Retinal pigment epithelial cell (primary cell): ENCODE measurements at regions not wholly inside any gene's neighbourhood (a gene's known extent, or its start where the extent isn't known, plus 50 kb on each side); places are given as distances from the start of the nearest gene placed in this dataset.

ENCODE experiments used
- DNase-seq: peaks from one replicate; pipeline ENCODE4 v3.0.0-alpha.2; 2010; ENCODE audit warnings: low read depth
- H3K4me3 ChIP-seq: 2 replicates; pipeline ENCODE4 v1.5.1; 2011; ENCODE audit warnings: mild to moderate bottlenecking, low read length, control low read depth, moderate library complexity
- TF ChIP-seq, protein P1 (sequence below): conservative IDR thresholded peaks from 2 replicates; pipeline ENCODE4 v1.5.1; 2011; ENCODE audit warnings: low read depth, low read length, control low read depth, inconsistent platforms

GRCh38 chr3:107986505-107986904, 104.3 kb downstream of the CD47 start:
- TF ChIP-seq, protein P1, sequence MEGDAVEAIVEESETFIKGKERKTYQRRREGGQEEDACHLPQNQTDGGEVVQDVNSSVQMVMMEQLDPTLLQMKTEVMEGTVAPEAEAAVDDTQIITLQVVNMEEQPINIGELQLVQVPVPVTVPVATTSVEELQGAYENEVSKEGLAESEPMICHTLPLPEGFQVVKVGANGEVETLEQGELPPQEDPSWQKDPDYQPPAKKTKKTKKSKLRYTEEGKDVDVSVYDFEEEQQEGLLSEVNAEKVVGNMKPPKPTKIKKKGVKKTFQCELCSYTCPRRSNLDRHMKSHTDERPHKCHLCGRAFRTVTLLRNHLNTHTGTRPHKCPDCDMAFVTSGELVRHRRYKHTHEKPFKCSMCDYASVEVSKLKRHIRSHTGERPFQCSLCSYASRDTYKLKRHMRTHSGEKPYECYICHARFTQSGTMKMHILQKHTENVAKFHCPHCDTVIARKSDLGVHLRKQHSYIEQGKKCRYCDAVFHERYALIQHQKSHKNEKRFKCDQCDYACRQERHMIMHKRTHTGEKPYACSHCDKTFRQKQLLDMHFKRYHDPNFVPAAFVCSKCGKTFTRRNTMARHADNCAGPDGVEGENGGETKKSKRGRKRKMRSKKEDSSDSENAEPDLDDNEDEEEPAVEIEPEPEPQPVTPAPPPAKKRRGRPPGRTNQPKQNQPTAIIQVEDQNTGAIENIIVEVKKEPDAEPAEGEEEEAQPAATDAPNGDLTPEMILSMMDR, result no peak
- no peak overlapping the region for H3K4me3 ChIP-seq
- DNase-seq, result no peak

- TF ChIP-seq, protein P1, result no peak
- DNase-seq, result no peak
- H3K4me3 ChIP-seq, result no peak overlapping the region
These were observed 105.3 kb downstream of the CD47 start for GRCh38 chr3:107985496-107985895.

DNA sequence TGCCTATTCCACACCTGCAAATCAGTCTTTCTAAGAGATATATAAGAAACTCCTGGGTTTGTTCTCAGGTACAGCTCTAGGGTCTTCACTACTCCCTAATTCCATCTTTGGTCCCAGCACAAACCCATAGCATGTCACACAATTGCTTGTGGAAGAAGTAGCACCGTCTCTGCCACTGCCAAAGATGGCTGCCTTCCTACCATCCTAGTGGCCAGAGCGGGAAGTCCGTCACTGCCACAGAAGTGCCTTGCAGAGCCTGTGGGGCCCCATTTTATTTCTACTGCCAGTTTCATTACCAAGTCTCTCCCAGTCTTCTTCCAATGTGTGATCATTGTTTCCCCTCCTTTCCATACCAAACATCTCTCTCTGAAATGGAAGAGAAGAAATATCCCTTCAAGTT, 107.6 kb downstream of the CD47 start:
- no peak overlapping the region for H3K4me3 ChIP-seq
- DNase-seq, result no peak
- TF ChIP-seq, protein P1, result no peak

- no peak for DNase-seq
- no peak overlapping the region for H3K4me3 ChIP-seq
- TF ChIP-seq, protein P1, result no peak
These were observed 108.7 kb downstream of the CD47 start for GRCh38 chr3:107982165-107982564.

- no peak for DNase-seq
- TF ChIP-seq, protein P1, result no peak
- H3K4me3 ChIP-seq, result no peak overlapping the region
These were observed 109.2 kb downstream of the CD47 start for GRCh38 chr3:107981471-107982111.

GRCh38 chr3:107979538-107979937, 111.3 kb downstream of the CD47 start:
- H3K4me3 ChIP-seq, result no peak overlapping the region
- TF ChIP-seq, protein P1, result no peak
- no peak for DNase-seq

- DNase-seq, result no peak
- no peak overlapping the region for H3K4me3 ChIP-seq
- TF ChIP-seq, protein P1, result no peak
These were observed 112.4 kb downstream of the CD47 start for GRCh38 chr3:107978131-107979055.
